ENCODE measurements at regions not wholly inside any gene's neighbourhood (a gene's known extent, or its start where the extent isn't known, plus 50 kb on each side); places are given as distances from the start of the nearest gene placed in this dataset.

DNA sequence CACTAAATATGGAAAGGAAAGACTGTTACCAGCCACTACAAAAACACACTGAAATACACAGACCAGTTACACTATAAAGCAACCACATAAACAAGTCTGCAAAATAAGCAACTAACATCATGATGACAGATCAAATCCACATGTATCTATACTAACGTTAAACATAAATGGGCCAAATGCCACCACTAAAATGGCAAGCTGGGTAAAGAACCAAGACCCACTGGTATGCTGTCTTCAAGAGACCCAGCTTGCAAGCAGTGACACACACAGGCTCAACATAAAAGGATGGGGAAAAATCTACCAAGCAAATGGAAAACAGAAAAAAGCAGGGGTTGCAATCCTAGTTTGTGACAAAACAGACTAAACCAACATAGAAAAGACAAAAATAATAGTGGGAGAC is 260.9 kb upstream of the SSTR1 start:
- TF ChIP-seq CTCF (tag by site-specific recombination; IDR thresholded peaks at IDR 0.05) (no peak), ZBTB7A (tag by site-specific recombination; IDR thresholded peaks at IDR 0.05; ENCODE audit: low read depth) (no peak)
